ENCODE measurements at regions not wholly inside any gene's neighbourhood (a gene's known extent, or its start where the extent isn't known, plus 50 kb on each side); places are given as distances from the start of the nearest gene placed in this dataset.
A peak's percentile ranks its signal among the peaks of the same experiment; 100 is the strongest.
"Not testable (repeated sequence)": the region's sequence is repeated elsewhere in the genome, so short reads cannot be mapped to it uniquely, and the experiment has no call there.

GRCh38 chr14:23763394-23763793 is 127.2 kb downstream of the DHRS2 start:
- DNase-seq, result no peak

GRCh38 chr14:23766737-23767401 is 130.7 kb downstream of the DHRS2 start:
- no peak for DNase-seq

- DNase-seq, result not testable (repeated sequence)
Observed at GRCh38 chr14:23769221-23769728, 133.1 kb downstream of the DHRS2 start.

- no peak for DNase-seq
Observed at GRCh38 chr14:23773981-23774380, 137.8 kb downstream of the DHRS2 start.

- DNase-seq, result no peak
Observed at GRCh38 chr14:23776296-23776695, 140.1 kb downstream of the DHRS2 start.

- DNase-seq, result no peak
Observed at GRCh38 chr14:23785208-23785607, 149.0 kb downstream of the DHRS2 start.

GRCh38 chr14:23787436-23787835 is 151.3 kb downstream of the DHRS2 start:
- DNase-seq, result no peak

GRCh38 chr14:23789696-23790095 is 153.5 kb downstream of the DHRS2 start:
- no peak for DNase-seq

GRCh38 chr14:23793532-23793931 is 157.4 kb downstream of the DHRS2 start:
- DNase-seq, result no peak

- no peak for DNase-seq
Observed at GRCh38 chr14:23800811-23801210, 152.8 kb upstream of the DHRS4 start.

- DNase-seq, result no peak
Observed at GRCh38 chr14:23801766-23802165, 151.8 kb upstream of the DHRS4 start.

- no peak for DNase-seq
Observed at GRCh38 chr14:23804817-23805216, 148.8 kb upstream of the DHRS4 start.

- DNase-seq, result no peak
Observed at GRCh38 chr14:23805761-23806160, 147.8 kb upstream of the DHRS4 start.

GRCh38 chr14:23814527-23815256 is 138.9 kb upstream of the DHRS4 start:
- DNase-seq, result no peak

GRCh38 chr14:23816371-23816770 is 137.2 kb upstream of the DHRS4 start:
- no peak for DNase-seq

GRCh38 chr14:23817164-23817767 is 136.3 kb upstream of the DHRS4 start:
- no peak for DNase-seq

- DNase-seq, result no peak
Observed at GRCh38 chr14:23827100-23827892, 126.3 kb upstream of the DHRS4 start.

GRCh38 chr14:23828001-23828400 is 125.6 kb upstream of the DHRS4 start:
- no peak for DNase-seq

- DNase-seq, result peak in 1 of 2 donors; percentile 52
Observed at GRCh38 chr14:23828616-23829015, 125.0 kb upstream of the DHRS4 start.

GRCh38 chr14:23829736-23830471 is 123.7 kb upstream of the DHRS4 start:
- DNase-seq, result no peak

- DNase-seq, result peak in 1 of 2 donors; percentile 74
Observed at GRCh38 chr14:23831596-23831995, 122.0 kb upstream of the DHRS4 start.

GRCh38 chr14:23861666-23862065 is 91.9 kb upstream of the DHRS4 start:
- DNase-seq, result no peak

All from bone marrow (tissue), 2 donors.